DND-41 (cell line): ENCODE measurements at regions not wholly inside any gene's neighbourhood (a gene's known extent, or its start where the extent isn't known, plus 50 kb on each side); places are given as distances from the start of the nearest gene placed in this dataset.

Source experiments
- ATAC-seq: fragments of 200-7000 bp; cut with Tn5 transposase; 3 replicates; pipeline ENCODE4 v1.9.1; 2021; ENCODE audit warnings: low read depth; ENCODE audit not compliant: insufficient read depth
- DNase-seq: peaks from one replicate; pipeline ENCODE4 v3.0.0-alpha.2; 2020
- H2AFZ ChIP-seq: 2 replicates; pipeline ENCODE4 v1.6.0; 2012; ENCODE audit warnings: low read depth, low read length
- H3K27ac ChIP-seq: 2 replicates; pipeline ENCODE4 v1.5.1; 2012; ENCODE audit warnings: low read length, inconsistent platforms
- H3K27me3 ChIP-seq: fragments of 200-600 bp; sonication (generic); 2 replicates; pipeline ENCODE4 v1.6.0; 2012; ENCODE audit warnings: low read length, mild to moderate bottlenecking, inconsistent platforms; ENCODE audit not compliant: insufficient read depth, poor library complexity
- H3K36me3 ChIP-seq: 2 replicates; pipeline ENCODE4 v1.5.1; 2012; ENCODE audit warnings: low read length, inconsistent platforms; ENCODE audit not compliant: insufficient read depth
- H3K4me1 ChIP-seq: 2 replicates; pipeline ENCODE4 v1.5.1; 2012; ENCODE audit warnings: mild to moderate bottlenecking, low read length; ENCODE audit not compliant: insufficient read depth
- H3K4me2 ChIP-seq: 2 replicates; pipeline ENCODE4 v1.6.0; 2012; ENCODE audit warnings: mild to moderate bottlenecking, moderate library complexity, low read length, inconsistent platforms; ENCODE audit not compliant: insufficient read depth
- H3K4me3 ChIP-seq, 2 experiments: fragments of 200-600 bp in 1 of 2; shearing (Covaris generic) in 1 of 2; 2 replicates each; pipeline ENCODE4 v1.5.1; 2012 to 2016; ENCODE audit warnings: inconsistent platforms in 2 of 2, low read length in 2 of 2, mild to moderate bottlenecking in 2 of 2, low read depth in 1 of 2, moderate library complexity in 1 of 2
- H3K79me2 ChIP-seq: 2 replicates; pipeline ENCODE4 v1.6.0; 2012; ENCODE audit warnings: low read length, inconsistent platforms; ENCODE audit not compliant: insufficient read depth
- H3K9ac ChIP-seq: 2 replicates; pipeline ENCODE4 v1.6.0; 2012; ENCODE audit warnings: low read depth, mild to moderate bottlenecking, inconsistent platforms, low read length, moderate library complexity
- H3K9me3 ChIP-seq: 2 replicates; pipeline ENCODE4 v1.5.1; 2012; ENCODE audit warnings: low read length, moderate library complexity, mild to moderate bottlenecking, inconsistent platforms; ENCODE audit not compliant: insufficient read depth, severe bottlenecking
- H4K20me1 ChIP-seq: 2 replicates; pipeline ENCODE4 v1.6.0; 2012; ENCODE audit warnings: low read length; ENCODE audit not compliant: insufficient read depth
- EZH2 ChIP-seq: IDR thresholded peaks from 3 replicates; pipeline ENCODE4 v1.6.1; 2012; ENCODE audit warnings: borderline replicate concordance, low read depth, mild to moderate bottlenecking, moderate library complexity, low read length, inconsistent platforms; ENCODE audit not compliant: severe bottlenecking
- TF ChIP-seq, protein P1 (sequence below): IDR thresholded peaks from 2 replicates; pipeline ENCODE4 v1.5.1; 2012; ENCODE audit warnings: borderline replicate concordance, low read length, moderate library complexity, mild to moderate bottlenecking; ENCODE audit not compliant: poor library complexity, severe bottlenecking; ENCODE audit errors: extremely low read depth

DNA sequence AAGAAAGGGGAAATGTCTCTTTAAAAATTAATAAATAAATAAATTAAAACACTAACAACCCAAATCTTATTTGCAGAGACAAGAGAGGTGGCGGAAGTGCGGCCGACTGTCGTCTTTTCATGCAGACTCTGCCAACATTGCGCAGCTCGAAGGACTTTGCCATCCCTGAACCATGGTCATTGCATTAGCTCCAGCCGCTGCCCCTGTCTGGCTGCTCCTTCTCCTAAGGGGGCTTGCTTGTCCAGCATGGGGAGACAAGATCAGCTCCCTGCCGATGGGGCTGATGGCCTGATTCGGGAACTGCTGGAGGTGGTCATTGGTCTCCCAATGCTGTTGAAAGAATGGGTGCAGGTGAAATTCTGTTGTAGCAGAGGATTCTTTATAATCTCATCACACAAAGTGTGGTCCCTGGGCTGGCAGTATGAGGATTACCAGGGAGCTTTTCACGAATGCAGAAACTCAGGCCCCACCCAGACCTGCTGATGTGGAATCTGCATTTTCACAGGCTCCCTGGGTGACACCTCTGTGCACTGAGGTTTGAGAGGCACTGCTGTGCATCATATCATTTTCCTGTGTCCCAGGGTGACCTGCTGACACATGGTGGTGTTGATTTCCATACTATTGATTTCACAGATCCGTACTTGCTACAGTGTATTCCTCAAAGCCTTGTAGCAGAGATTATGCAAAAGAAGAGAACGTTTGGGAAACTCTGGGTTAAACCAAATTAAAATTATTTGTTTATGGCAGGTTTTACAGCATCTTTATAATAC is 172.4 kb upstream of the ZMIZ1 start:
- Histone ChIP-seq H3K27ac (no peak overlapping the region), H4K20me1 (no peaks in the 10 kb centered on the region), H3K79me2 (no peaks in the 10 kb centered on the region), H2AFZ (no peak overlapping the region), H3K4me3 (no peak overlapping the region), H3K27me3 (peaks cover 6% of the 10 kb centered on the region), H3K36me3 (no peaks in the 10 kb centered on the region), H3K9me3 (no peaks in the 10 kb centered on the region), H3K4me2 (no peak overlapping the region), H3K9ac (no peak overlapping the region), H3K4me1 (no peaks in the 10 kb centered on the region)
- DNase-seq (no peak), ATAC-seq (no peak)
- TF ChIP-seq, protein P1, sequence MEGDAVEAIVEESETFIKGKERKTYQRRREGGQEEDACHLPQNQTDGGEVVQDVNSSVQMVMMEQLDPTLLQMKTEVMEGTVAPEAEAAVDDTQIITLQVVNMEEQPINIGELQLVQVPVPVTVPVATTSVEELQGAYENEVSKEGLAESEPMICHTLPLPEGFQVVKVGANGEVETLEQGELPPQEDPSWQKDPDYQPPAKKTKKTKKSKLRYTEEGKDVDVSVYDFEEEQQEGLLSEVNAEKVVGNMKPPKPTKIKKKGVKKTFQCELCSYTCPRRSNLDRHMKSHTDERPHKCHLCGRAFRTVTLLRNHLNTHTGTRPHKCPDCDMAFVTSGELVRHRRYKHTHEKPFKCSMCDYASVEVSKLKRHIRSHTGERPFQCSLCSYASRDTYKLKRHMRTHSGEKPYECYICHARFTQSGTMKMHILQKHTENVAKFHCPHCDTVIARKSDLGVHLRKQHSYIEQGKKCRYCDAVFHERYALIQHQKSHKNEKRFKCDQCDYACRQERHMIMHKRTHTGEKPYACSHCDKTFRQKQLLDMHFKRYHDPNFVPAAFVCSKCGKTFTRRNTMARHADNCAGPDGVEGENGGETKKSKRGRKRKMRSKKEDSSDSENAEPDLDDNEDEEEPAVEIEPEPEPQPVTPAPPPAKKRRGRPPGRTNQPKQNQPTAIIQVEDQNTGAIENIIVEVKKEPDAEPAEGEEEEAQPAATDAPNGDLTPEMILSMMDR: no peak
- TF ChIP-seq EZH2: no peak

DNA sequence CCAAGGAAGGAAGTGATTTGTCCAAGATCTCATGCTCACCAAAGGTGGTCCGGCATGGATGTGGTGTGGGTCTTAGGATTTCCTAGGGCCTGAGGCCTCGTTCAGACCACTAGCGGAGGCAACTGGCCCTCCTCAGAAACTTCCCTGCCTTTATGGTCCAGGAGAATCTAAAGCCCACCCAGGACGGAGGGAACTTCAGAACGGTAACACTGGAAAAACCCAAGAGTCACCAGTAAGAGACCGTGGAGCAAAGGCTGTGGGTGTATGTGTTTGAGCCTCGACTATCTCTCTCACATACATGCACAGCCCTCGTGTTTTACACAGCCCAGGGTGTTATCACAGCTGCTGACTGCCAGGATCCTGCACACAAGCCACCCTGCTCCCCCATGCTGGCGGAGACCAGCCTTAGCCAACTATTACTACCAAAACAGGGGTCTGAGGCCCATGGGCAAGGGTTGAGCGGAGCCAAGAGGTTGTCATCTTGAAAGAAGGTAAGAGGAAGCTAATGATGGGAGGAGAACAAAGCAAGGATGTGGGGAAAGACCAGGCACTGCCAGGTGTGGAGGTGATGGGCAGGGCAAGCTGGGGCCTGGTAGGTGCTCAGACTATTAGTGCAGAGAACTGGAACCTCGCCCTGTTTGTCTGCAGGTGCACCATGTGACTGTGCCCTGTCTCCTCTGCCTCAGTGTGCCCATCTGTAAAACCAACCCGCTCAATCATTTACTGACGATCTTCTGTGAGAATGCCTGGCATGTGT is 170.2 kb upstream of the ZMIZ1 start:
- ATAC-seq (no peak), DNase-seq (no peak)
- TF ChIP-seq EZH2: no peak
- TF ChIP-seq, protein P1: no peak
- Histone ChIP-seq H3K27me3 (peaks cover 3% of the 10 kb centered on the region), H4K20me1 (no peaks in the 10 kb centered on the region), H3K4me3 (no peak overlapping the region), H3K4me1 (no peaks in the 10 kb centered on the region), H3K27ac (no peak overlapping the region), H2AFZ (no peak overlapping the region), H3K4me2 (no peak overlapping the region), H3K9me3 (no peaks in the 10 kb centered on the region), H3K9ac (no peak overlapping the region), H3K79me2 (no peaks in the 10 kb centered on the region), H3K36me3 (no peaks in the 10 kb centered on the region)

DNA sequence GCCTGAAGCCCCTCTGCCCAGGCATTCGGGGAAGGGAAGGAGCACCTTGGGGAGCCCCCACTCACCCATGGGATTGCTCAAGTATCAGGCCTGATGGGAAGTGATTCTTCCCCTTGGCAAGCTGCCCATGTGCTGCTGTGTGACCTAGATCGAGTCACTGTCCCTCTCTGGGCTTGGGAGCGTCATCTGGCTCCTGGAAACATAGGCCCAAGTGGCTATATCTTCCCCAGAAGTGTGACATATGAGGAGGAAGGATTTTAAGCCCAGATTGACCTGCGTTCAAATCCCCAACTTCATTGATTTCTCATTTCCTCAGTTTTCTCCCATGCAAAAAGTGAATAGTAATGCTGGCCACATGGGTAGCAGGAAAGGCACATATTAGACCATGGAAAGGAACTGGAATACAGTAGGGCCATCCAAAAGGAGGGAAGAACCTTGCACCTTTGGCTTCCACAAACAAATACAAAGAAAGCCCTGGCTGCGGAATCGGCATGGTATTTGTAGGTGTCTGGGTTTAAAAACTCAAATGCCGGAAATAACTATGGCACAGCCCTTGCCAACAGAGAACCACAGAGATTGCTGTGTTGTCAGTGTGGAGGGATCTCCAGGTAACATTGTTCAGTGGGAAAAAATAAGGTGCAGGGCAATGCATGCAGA is 169.5 kb upstream of the ZMIZ1 start:
- Histone ChIP-seq H2AFZ (no peak overlapping the region), H3K9me3 (no peaks in the 10 kb centered on the region), H3K27ac (no peak overlapping the region), H3K27me3 (peaks cover 2% of the 10 kb centered on the region), H3K36me3 (no peaks in the 10 kb centered on the region), H3K4me1 (no peaks in the 10 kb centered on the region), H3K79me2 (no peaks in the 10 kb centered on the region), H4K20me1 (no peaks in the 10 kb centered on the region), H3K4me2 (no peak overlapping the region), H3K9ac (no peak overlapping the region), H3K4me3 (no peak overlapping the region)
- no peak for ATAC-seq
- no peak for TF ChIP-seq EZH2
- TF ChIP-seq, protein P1: no peak
- DNase-seq: no peak
